PC-3 (cell line): ENCODE measurements at regions not wholly inside any gene's neighbourhood (a gene's known extent, or its start where the extent isn't known, plus 50 kb on each side); places are given as distances from the start of the nearest gene placed in this dataset.

ENCODE experiments used
- EZH2 ChIP-seq: fragments of 300-600 bp; sonication (generic); IDR thresholded peaks from one replicate; pipeline ENCODE4 v1.6.1; 2017; ENCODE audit warnings: antibody characterized with exemption, mild to moderate bottlenecking, low read length; ENCODE audit not compliant: unreplicated experiment
- TF ChIP-seq, protein P1 (sequence below): fragments of 300-600 bp; sonication (generic); conservative IDR thresholded peaks from 2 replicates; pipeline ENCODE4 v1.5.1; 2017; ENCODE audit warnings: antibody characterized with exemption, low read depth, mild to moderate bottlenecking, low read length

DNA sequence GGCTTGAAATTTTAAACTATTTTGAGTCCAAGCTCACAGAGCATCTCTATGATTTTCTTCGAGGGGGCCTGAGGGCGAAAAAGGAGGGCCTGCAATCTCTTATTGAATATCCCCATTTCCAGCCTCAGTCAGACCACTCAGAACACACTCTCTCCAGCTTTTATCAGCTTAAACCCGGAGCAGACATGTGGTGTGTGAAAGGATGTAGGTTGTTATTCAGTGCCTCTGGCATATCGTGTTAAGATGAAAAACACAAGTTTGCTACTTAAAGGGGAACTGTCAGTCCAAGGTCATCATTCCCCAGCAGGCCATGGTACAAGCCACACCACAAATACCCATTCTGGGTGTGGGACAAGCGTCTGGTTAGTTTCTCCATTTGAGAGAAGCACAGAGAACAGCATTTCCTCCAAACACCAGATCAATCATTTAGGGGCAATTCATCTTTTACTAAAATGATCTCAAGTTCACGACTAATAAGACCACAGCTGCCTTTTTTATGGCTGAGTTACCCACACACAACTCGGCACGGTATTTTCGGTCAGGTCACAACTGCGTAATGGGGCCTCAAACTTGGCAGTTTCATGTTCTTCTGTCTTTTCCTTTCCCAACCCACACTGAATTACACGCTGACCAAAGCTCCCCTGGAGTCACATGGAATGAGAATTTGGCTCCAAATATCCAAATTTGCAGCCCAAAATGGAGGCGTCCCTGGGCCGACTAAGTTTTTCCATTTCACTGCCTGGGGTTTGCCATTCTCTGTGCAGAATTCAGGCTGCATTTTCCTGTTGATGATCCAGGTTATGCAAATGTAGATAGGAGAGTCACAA lies 188.4 kb downstream of the SEM1 start:
- no peak for TF ChIP-seq EZH2
- TF ChIP-seq, protein P1, sequence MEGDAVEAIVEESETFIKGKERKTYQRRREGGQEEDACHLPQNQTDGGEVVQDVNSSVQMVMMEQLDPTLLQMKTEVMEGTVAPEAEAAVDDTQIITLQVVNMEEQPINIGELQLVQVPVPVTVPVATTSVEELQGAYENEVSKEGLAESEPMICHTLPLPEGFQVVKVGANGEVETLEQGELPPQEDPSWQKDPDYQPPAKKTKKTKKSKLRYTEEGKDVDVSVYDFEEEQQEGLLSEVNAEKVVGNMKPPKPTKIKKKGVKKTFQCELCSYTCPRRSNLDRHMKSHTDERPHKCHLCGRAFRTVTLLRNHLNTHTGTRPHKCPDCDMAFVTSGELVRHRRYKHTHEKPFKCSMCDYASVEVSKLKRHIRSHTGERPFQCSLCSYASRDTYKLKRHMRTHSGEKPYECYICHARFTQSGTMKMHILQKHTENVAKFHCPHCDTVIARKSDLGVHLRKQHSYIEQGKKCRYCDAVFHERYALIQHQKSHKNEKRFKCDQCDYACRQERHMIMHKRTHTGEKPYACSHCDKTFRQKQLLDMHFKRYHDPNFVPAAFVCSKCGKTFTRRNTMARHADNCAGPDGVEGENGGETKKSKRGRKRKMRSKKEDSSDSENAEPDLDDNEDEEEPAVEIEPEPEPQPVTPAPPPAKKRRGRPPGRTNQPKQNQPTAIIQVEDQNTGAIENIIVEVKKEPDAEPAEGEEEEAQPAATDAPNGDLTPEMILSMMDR = no peak
